Body of pancreas (tissue), 4 donors: ENCODE measurements at regions not wholly inside any gene's neighbourhood (a gene's known extent, or its start where the extent isn't known, plus 50 kb on each side); places are given as distances from the start of the nearest gene placed in this dataset.
A peak's percentile ranks its signal among the peaks of the same experiment; 100 is the strongest.

Source experiments
- ATAC-seq: fragments of 150-250 bp; one replicate; pipeline ENCODE4 v1.9.1; 2016
- DNase-seq, 4 donors: peaks; one replicate each; pipeline ENCODE4 v3.0.0-alpha.2; 2019
- H3K27ac ChIP-seq, 4 donors: fragments of 200-600 bp; sonication (generic); 1 replicate in 3 of 4; 2 replicates in 1 of 4; pipeline versions ENCODE4 v1.5.1 to v1.6.1; 2016 to 2019; ENCODE audit warnings: mild to moderate bottlenecking in 1 of 4, mixed read lengths in 1 of 4, moderate library complexity in 1 of 4
- H3K27me3 ChIP-seq, 2 donors: fragments of 200-600 bp; sonication (generic); one replicate each; pipeline ENCODE4 v1.6.0; 2016; ENCODE audit warnings: mild to moderate bottlenecking in 1 of 2
- H3K36me3 ChIP-seq, 2 donors: fragments of 200-600 bp; sonication (generic); replicated peaks in 1 of 2; 2 replicates each; pipeline ENCODE4 v1.5.1; 2016; ENCODE audit warnings: low read depth in 2 of 2; ENCODE audit not compliant: insufficient read depth in 1 of 2
- H3K4me1 ChIP-seq: fragments of 200-600 bp; sonication (generic); one replicate; pipeline ENCODE4 v1.6.0; 2016
- H3K4me3 ChIP-seq, 2 donors: fragments of 200-600 bp; sonication (generic); 1 replicate in 1 of 2; 2 replicates in 1 of 2; pipeline ENCODE4 v1.5.1; 2016 to 2019
- H3K9me3 ChIP-seq, 3 donors: fragments of 200-600 bp; sonication (generic); 1 replicate in 2 of 3; 2 replicates in 1 of 3; pipeline ENCODE4 v1.5.1; 2016
- CTCF ChIP-seq, 7 experiments: fragments of 450-650 bp in 4 of 7; fragments of 200-600 bp in 3 of 7; sonication (generic) in 3 of 7; IDR thresholded peaks; one replicate each; pipeline ENCODE4 v1.5.1; 2016 to 2019; ENCODE audit warnings: antibody characterized with exemption in 7 of 7
- POLR2A ChIP-seq, 3 donors: fragments of 450-650 bp; IDR thresholded peaks; one replicate each; pipeline ENCODE4 v1.6.1; 2016; ENCODE audit warnings: antibody characterized with exemption in 3 of 3, mild to moderate bottlenecking in 2 of 3
- WGBS, 2 donors: methylation state at CpG; one replicate each; pipeline ENCODE4 v1.1.5; 2017; 5-methylcytosine and 5-hydroxymethylcytosine counted together
- intact Hi-C: fragments of 100-400 bp; cut with DNase I; formaldehyde crosslinking; loops from one replicate; pipeline ENCODE4 v1.15.1; 2023

- Histone ChIP-seq H3K9me3 (no peaks in the 10 kb centered on the region), H3K36me3 (no peaks in the 10 kb centered on the region), H3K27ac (no peak overlapping the region), H3K4me1 (no peaks in the 10 kb centered on the region), H3K27me3 (no peaks in the 10 kb centered on the region), H3K4me3 (no peak overlapping the region)
- DNase-seq (no peak), ATAC-seq (no peak)
- WGBS, 2 donors, result 0 to 2% methylated on average over 1 of the region's 1 CpG
- intact Hi-C loops, result no loop called here
- TF ChIP-seq CTCF (IDR thresholded peaks at IDR 0.05) (peak in 3 of 7 experiments; percentile 19 to 22 (median 20)), POLR2A (IDR thresholded peaks at IDR 0.05) (no peak)
Observed at GRCh38 chr4:59247032-59247431, 1953.1 kb upstream of the ADGRL3 start.

- no peak overlapping the region for H3K27ac ChIP-seq
- intact Hi-C loops, result no loop called here
- ATAC-seq (no peak), DNase-seq (no peak)
- 21 to 23% methylated on average over 1 of the region's 1 CpG for WGBS, 2 donors
- no peaks in the 10 kb centered on the region for H3K36me3 ChIP-seq
- TF ChIP-seq CTCF (IDR thresholded peaks at IDR 0.05), result no peak
- TF ChIP-seq POLR2A (IDR thresholded peaks at IDR 0.05), result no peak
- no peaks in the 10 kb centered on the region for H3K4me1 ChIP-seq
- H3K4me3 ChIP-seq, result no peak overlapping the region
- H3K9me3 ChIP-seq, result no peaks in the 10 kb centered on the region
- H3K27me3 ChIP-seq, result no peaks in the 10 kb centered on the region
Observed at GRCh38 chr4:59248313-59248712, 1951.8 kb upstream of the ADGRL3 start.

GRCh38 chr4:59249110-59249509, 1951.0 kb upstream of the ADGRL3 start:
- no peak overlapping the region for H3K27ac ChIP-seq
- intact Hi-C loops, result no loop called here
- ATAC-seq, result no peak
- TF ChIP-seq POLR2A (IDR thresholded peaks at IDR 0.05) (no peak), CTCF (IDR thresholded peaks at IDR 0.05) (no peak)
- H3K36me3 ChIP-seq, result no peaks in the 10 kb centered on the region
- no peak for DNase-seq
- no peaks in the 10 kb centered on the region for H3K4me1 ChIP-seq
- H3K27me3 ChIP-seq, result no peaks in the 10 kb centered on the region
- H3K9me3 ChIP-seq, result no peaks in the 10 kb centered on the region
- no peak overlapping the region for H3K4me3 ChIP-seq
- WGBS, 2 donors, result 35 to 46% methylated on average over 2 of the region's 2 CpGs

GRCh38 chr4:59258002-59258401, 1942.1 kb upstream of the ADGRL3 start:
- TF ChIP-seq CTCF (IDR thresholded peaks at IDR 0.05) (no peak), POLR2A (IDR thresholded peaks at IDR 0.05) (no peak)
- intact Hi-C loops, result no loop called here
- H3K36me3 ChIP-seq, result no peaks in the 10 kb centered on the region
- no peaks in the 10 kb centered on the region for H3K9me3 ChIP-seq
- H3K4me1 ChIP-seq, result no peaks in the 10 kb centered on the region
- no peak overlapping the region for H3K4me3 ChIP-seq
- 73 to 75% methylated on average over 2 of the region's 2 CpGs for WGBS, 2 donors
- DNase-seq (no peak), ATAC-seq (no peak)
- no peaks in the 10 kb centered on the region for H3K27me3 ChIP-seq
- no peak overlapping the region for H3K27ac ChIP-seq

GRCh38 chr4:59307609-59308008, 1892.5 kb upstream of the ADGRL3 start:
- ATAC-seq (no peak), DNase-seq (no peak)
- no peak for TF ChIP-seq POLR2A (IDR thresholded peaks at IDR 0.05)
- TF ChIP-seq CTCF (IDR thresholded peaks at IDR 0.05), result no peak
- Histone ChIP-seq H3K36me3 (no peaks in the 10 kb centered on the region), H3K4me3 (no peak overlapping the region), H3K9me3 (no peaks in the 10 kb centered on the region), H3K27me3 (no peaks in the 10 kb centered on the region), H3K27ac (no peak overlapping the region), H3K4me1 (no peaks in the 10 kb centered on the region)
- intact Hi-C loops, result no loop called here
